NCI-H69 (cell line): ENCODE measurements at regions not wholly inside any gene's neighbourhood (a gene's known extent, or its start where the extent isn't known, plus 50 kb on each side); places are given as distances from the start of the nearest gene placed in this dataset.

Experiments
- DNase-seq: peaks from one replicate; lab custom pipeline; 2025; lab: John Stamatoyannopoulos, UW

DNA sequence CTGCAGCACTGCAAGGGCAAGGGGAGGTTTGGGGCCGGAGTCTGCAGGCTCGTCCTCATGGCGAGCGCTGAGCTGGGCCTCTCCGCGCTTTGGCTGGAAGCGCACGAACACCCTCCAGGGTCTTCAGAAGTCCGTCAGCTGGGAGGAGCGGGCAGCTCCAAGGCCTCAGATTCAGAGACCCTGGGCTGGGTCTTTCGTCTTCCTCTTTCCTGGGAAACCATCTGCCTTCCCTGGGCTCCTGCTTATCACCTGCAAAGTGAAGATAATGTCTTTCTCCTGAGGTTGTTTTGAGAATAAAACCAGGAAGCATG is 525.6 kb downstream of the BRD1 start:
- no peak for DNase-seq

DNA sequence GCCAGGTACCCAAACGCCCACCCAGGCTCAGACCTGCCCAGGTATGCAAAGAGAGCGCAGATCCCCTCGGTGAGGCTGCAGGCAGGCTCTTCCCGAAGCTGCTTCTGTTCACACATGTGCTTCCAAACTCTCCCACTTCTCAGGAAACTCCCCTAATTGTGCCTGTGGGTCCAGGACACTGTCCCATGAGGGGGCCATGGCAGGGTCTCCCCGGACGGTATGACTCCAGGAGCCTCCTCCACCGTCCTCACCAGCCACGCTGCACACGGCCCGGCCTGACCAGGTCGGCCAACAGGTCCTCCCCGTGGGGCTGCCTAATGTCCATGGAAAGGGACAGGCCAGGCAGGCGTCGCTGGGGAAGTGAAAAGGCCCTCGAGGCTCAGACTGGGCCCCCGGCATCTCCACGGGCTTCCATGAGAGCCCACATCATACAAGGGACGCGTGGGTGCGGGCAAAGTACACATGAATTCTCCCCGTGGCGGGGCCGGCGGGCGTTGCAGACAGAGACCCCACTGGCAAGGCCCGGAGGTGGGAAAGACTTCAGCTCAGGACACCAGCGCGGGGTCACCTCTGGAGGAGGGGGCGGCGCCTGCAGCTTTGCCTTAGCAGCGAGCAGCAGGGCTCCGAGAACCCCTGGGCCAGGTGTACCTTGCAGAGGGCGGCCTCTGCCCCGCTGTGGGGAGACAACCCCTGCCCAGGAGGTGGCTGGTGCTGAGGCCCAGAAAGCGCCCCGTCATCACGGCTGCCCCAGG is 526.1 kb downstream of the BRD1 start:
- no peak for DNase-seq

DNA sequence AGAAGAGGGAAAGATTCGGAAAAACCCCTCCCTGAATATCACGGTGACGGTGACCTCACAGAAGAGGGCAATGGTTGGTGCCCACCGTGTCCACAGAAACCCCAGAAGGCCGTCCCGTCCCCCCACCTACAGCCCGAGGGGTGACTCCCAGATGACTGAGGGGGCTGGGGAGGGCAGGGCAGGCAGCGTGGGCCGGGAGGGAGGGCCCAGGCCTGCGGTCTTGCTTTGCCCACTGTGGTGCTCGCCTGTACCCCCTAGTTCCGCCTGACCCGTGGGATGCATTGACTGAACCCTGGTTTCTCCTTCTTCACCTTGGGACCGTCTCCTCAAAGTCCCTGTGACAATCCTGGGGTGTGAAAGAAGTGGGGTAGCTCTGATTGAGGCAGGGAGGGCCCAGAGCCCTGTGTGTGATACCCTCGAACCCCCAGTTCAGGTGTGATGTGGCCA is 526.7 kb downstream of the BRD1 start:
- DNase-seq: no peak

DNA sequence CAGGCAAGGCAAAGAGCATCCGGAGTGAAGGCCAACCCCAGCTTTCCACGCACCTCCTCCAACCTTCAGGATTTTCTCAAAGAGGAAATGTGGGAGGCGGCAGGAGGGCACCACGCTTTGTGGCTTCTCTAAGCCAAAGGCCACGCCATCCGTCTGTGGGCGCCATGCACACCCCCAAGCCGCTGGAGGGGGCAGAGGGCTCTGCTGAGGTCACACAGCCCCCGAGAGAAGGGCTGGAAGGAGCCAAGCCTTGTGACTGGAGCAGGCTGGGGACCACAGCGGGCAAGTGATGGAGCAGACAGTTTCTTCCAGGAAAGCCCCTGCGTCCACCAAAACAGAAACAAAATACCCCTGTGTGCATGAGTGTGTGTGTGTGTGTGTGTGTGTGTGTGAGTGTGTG is 527.4 kb downstream of the BRD1 start:
- no peak for DNase-seq

DNA sequence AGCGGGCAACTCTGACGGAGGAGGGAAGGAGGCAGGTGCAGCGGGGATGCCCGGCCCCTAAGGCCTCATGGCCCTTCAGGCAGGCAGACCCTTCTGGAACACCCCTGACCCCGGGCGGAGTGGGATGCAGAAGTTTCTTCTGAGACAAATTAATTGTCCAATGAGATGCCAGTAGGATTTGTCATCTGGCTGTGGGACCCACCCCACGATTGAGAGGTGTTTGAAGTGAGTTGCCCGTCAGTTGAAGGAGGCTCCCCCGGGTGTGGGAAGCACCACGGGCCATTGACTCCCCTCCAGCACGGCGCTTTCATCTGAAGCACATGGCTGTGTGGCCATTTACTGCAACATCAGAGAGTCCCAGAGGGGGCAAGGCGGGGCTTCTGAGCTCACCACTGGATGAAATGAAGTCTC is 527.8 kb downstream of the BRD1 start:
- no peak for DNase-seq

DNA sequence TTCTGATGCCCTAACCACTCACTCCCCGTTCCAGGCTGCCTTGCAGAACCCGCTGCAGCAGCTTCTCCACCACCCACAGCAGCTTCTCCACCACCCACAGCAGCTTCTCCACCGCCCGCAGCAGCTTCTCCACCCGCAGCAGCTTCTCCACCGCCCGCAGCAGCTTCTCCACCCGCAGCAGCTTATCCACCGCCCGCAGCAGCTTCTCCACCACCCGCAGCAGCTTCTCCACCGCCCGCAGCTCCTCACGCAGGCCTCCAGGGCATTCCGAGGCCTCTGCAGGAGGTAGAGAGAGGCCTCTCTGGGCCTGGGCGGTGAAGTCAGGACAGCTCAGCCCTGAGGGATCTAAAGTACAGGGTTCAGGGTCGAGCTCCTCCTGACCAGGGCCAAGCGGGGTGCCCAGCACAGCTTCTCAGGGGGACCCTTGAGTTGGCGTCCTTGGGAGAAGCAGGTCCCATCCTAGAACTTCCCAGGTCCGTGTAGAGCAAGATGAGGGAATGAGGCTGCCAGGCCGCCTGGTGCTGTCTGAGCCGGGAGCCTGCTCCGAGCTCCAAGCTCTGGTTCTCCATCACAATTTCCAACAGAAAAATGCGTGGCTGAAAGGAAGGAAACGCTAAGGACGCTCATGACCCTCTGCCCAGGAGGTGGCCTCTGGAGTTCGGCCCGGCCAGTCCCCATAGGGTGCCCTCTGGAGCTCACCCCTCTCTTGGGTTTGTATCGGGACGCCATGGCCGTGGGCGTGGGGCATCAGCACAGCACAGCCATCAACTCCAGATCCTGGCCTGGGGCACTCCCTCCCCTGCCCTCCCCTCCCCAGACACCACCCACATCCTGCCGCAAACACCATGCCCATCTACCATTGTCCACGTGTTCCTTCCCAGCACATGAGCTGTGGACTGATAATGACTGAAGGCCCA is 528.6 kb downstream of the BRD1 start:
- no peak for DNase-seq

DNA sequence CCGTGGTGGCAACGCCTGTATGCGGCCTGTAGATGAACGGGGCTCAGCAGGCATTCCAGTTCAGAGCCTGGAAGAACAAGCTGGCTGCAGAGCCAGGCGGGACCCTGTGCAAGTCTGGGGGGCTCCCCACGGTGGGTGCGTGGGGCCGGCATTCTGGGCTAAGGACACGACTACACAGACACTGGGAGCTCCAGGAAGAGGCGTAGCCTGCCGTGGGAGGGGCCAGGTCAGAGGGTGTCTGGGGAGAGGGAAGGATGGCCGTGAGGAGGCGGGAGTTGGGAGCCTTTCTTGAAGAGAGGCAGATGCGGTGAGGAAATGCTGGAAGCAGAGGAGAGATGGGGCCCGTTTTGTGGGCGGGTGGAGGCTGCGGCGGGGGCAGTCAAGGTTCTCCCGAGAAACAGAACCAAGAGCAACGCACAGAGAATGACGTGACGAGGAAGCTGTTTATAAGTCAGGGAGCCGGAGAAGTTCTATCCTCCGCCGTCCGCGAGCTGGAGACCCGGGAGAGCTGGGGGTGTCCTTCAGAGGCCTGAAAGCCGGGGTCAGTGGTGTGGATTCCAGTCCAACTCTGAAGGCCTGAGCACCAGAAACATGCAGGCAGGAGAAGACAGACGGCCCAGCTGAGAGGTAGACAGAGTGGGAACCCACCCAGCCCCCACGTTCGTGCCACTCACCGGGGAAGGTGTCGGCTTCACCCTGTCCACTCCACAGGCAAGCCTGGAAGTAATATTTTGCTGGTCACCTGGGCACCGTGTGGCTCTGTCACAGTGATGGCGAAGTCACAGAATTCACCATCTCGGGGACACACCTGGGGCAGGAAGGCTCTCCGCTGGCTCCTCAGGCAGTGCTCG is 529.6 kb downstream of the BRD1 start:
- no peak for DNase-seq

DNA sequence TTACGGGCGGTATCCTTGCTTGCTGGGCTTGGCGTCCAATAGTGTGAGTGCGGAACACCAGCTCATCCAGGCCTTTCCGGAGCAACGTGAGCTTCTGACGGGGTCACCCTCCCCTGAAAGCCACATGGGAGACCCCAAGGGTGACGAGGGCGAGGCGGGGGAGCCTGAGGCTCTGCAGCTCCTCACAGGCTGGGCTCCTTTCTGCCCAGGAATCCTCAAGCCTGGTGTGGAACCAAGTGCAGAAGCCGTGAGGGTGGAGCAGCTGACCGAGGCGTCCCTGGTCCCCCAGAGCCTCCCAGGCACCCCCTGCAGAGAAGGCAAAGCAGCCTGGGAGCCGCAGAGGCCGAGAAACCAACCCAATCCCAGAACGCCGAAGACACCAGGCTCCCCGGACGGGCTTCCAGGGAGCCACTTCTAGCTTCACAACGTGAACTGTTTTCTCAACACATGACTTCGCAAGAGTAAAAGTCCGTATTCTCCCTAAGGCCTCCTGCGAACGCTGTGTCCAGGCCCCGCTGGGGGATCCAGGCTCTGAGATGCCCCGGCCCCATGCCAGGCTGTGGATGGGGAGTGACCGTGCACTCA is 530.3 kb downstream of the BRD1 start:
- no peak for DNase-seq

DNA sequence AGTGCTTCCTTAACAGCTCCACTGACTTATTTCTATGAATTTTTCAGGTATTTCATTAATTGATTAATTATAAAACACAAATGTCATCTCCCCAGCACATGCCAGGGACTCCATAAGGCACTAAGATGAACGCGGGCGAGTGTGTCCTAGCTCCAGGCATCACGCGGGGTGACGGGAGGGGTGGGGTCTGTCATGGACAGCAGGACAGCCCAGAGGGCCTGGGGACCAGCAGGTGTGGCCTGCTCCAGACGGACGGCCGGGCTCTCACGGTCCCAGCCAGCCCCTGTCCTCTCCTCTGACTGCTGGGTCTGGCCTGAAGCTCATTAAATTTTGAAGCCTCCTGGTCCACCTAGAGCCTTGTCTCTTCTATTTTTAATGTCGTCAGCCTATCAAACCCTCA is 531.1 kb downstream of the BRD1 start:
- DNase-seq: no peak

DNA sequence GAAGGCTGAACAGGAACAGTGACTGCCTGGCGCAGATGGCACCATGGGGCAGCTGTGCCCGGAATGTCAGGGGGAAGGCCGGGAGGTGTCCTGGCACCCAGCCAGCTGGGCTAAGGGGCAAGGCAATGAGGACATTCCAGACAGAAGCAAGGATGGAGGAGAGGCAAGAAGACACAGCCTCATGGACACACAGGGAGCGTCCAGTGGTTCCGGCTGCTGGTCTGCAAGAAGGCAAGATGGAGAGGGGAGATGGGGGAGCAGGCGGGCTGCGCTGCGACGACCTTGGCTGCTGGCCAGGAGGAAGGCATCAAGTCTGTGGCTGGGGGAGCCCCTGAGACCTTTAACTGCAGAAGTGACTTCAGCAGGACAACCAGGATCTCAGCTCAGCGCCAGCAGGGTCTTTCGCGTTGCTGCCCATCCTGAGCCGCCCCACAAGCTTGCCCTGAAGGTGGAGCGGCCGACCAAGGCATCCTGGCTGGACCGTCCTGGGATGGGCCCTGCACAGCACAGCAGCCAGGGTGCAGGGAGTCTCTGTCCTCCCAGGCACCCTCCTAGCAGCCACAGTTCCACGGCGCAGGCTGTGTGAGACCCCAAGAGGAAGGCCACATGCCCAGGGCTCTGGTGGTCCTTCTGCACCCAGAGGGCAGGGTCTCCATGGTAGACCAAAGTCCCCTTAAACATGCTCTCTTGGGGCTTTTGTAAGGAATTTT is 531.7 kb downstream of the BRD1 start:
- DNase-seq: peak; percentile 51

DNA sequence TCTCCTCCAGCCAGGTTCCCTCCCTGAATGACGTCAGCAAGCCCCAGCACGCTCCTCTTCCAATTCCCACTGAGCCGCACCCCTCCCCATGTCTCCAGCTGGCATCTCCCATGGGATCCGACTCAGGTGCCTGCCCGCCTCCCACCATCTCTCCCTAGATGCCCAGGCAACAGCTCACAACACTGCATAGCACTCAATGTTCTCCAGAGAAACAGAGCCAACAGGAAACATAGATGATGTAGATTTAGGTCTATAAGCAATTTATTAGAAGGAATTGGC is 532.3 kb downstream of the BRD1 start:
- DNase-seq: peak; percentile 80

DNA sequence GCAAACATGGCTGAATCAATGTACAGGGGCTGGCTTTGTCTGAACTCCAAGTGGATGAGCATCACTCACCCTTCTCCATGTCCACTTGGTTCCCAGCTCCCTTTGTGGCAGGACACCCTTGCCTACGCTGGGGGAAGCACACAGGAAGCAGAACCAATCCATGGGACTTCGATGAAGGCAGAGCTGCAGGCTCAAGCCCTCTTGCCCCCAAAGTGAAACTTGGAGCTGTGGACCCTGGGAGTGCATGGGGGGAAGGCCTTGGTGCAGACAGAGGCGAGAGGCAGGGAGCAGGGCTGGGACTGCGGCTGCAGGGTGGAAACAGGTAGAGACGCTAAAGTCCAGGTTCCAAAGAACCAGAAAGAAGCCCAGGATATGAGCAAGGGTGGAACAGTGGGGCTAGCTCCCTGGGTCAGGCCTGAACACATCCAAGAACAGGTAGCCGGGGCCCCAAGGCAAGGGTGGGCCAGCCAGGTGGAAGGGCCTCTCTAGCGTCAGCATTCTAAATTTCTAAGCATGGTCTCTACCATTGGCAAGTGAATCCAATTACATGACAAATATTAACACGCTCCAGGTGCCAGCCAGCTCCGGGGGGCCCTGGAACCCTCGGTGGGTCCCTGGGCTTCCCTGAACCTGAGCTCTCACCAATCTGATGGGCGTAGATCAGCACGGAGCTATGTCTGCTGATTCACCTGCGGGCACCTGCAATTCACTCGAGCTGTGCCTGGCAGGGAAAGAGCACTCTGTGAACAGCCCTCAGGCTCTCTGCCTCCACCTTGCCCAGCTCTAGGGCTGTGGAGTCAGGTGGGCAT is 532.8 kb downstream of the BRD1 start:
- DNase-seq: no peak

DNA sequence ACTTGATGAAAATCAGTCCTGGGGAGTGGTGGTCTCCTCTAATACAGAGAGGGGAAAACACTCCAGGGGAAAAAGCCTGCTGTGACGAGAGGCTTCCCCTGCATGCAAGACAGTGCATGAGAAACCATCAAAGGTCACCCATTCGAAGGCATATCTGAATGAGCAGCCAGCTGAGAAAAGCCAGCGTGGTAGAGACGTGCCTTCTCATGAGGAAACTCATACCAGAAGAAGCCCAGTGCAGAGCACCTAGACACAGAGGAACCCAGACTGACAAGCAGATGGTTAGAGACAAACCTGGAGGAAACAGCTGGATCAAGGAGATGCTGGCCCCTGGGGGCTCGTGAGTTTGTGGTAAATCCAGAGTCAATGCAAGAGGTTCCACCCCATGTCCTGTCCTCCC is 534.8 kb downstream of the BRD1 start:
- no peak for DNase-seq

DNA sequence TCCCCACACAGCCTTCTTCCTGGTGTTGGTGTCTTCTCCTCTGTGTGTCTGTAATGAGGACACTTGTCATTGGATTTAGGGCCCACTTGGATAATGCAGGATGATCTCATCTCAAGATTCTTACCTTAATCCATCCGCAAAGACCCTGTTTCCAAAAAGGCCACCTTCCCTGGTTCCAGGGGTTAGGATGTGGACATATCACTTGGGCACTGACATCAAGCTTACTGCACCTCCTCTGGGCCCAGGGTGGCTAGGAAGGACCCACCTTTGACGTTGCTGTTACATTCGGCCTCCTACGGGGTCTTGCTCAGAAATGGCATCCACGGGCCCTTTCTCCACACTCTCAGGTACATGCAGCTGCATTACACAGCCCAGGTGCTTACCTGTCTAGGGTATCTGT is 535.9 kb downstream of the BRD1 start:
- DNase-seq: no peak

DNA sequence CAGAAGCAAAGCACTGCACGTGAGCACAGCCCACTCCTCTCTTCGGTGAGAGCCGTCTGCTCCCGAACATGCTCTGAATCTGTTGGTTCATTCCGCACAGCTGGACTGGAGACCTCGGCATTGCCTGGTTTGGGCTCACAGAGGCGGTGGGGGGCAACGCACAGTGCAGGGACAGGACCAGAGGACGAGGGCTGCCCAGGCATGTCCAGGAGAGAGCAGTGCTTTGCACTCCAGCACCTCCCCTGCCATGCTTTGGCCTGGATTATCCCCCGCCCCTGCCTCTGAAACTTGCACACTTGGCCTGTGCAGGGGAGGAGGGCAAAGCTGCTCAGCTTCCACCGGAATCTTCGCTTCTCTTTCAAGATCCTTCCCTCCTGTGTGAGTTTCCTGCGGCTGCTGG is 536.5 kb downstream of the BRD1 start:
- DNase-seq: no peak

DNA sequence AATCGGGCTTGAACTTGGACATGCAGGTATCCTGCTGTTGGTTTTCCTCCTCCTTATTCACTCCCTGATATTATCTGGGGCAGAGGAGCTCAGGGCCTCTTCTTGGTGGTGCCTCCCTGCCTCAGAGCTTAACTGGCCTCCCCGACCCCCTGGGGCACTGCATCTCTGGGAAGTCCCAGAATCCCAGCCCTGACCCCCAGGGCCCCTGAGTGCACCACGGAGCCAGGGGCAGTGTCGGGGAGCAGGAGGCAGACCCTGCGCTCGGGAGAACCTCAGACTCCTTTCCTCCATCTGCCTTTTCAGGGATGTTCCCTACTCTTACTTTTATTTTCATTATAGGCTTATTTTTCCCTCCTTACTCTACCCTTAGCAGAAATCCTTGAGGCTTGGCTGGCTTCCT is 537.0 kb downstream of the BRD1 start:
- no peak for DNase-seq

DNA sequence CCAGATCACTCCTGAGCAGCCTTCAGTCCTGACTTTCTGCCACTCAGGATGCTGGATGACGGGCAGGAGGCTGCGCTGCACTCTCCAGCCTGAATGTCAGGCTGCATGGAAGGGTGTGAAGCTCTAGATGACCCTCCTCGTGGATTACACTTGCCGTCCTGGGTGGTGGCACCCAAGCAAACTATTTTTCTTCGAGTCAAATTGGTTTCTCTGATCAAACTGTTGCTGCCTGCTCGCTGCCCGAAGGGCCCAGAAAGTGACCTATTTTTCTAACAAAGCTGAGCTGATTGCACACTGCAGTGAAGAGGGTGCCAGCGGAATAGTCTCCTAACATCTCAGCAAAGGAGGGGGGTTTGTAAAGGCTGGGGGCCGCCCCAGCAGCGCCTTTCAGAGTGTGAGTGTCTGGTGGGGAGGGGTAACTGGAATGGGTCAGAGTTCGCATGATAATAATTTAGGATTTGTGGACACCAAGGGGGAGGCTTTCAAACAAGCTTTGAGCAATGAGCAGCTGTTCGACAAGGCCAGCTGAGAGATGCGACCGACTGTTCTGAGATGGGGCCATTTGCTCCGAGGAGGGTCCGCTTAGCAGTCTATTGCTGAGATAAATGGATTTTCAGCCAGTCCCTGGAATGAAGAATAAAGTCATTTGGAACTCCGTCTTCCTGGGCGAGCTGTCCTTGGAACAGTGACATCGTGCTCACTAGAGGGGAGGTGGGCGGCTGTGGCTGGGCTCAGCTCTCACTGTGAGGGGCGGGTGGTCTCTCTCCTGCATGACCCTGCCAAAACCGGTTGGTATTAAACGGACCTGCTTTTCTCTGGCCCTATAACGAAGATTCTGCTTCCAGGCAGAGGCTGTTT is 537.6 kb downstream of the BRD1 start:
- no peak for DNase-seq

DNA sequence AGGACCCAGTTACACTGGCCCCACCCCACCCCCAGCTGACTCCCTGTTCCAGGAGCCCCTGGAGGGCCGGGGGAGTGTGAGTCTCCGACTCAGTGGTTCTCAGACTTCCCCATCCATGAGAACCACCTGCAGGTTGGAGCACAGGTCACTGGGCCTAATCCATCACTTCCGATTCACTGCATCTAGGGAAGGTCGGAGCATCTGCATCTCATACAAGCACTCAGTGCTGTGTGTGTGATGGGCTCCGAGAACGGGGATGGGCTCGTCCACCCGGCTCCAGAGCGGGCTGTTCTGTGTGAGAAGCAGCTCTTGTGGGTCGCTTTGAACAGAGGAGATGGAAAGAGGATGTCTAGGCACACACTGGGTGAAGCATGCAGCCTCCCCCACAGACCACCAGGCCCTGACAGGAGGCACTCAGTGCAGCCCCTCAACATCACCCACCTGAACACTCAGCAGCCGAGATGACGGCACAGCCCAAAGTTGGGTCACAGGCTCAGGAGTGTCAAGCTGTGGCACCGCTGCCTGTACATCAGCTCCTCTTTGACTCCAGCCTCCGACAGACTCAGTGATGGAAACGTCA is 541.4 kb downstream of the BRD1 start:
- no peak for DNase-seq

DNA sequence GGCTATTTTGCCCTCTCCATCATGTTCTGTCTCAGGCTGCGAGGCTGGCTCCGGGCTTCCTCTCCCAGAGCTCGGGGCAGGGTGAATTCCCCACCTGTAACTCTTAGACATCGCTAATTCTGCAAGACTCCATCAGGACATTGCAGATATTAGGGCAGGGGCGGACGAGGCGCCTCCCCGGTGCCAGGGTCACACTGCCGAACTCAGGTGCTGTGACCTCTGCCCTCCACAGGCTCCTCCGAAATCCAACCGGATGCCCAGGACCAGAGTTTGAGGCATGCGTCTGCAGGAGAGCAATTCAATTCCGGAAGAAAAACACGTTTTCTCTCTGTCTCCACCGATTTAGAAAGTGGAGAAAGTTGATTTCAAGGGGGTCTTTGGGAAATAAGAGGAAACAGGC is 542.7 kb downstream of the BRD1 start:
- no peak for DNase-seq
